CD4-positive, alpha-beta memory T cell (primary cell): ENCODE measurements at regions not wholly inside any gene's neighbourhood (a gene's known extent, or its start where the extent isn't known, plus 50 kb on each side); places are given as distances from the start of the nearest gene placed in this dataset.
"Not testable (repeated sequence)": the region's sequence is repeated elsewhere in the genome, so short reads cannot be mapped to it uniquely, and the experiment has no call there.

Source experiments
- CTCF ChIA-PET: fragments of 350-600 bp; sonication (Branson Sonifier 250); formaldehyde crosslinking; loops from one replicate; lab custom pipeline; 2021; ENCODE audit warnings: inconsistent platforms; ENCODE audit not compliant: partially characterized antibody; lab: Charles Lee
- POLR2A ChIA-PET: fragments of 350-600 bp; sonication (Branson Sonifier 250); formaldehyde crosslinking; loops from one replicate; lab custom pipeline; 2021; ENCODE audit not compliant: partially characterized antibody; lab: Charles Lee
- DNase-seq, 5 donors: peaks; one replicate each; pipeline versions ENCODE4 v3.0.0 to v3.0.0-alpha.2; 2020 to 2022; ENCODE audit warnings: mixed read lengths in 1 of 5
- H3K27ac ChIP-seq: one replicate; pipeline ENCODE4 v1.7.0; 2013; ENCODE audit warnings: low read depth, low read length
- H3K27me3 ChIP-seq: 2 replicates; pipeline ENCODE4 v1.7.0; 2013; ENCODE audit warnings: mild to moderate bottlenecking, low read length, moderate library complexity; ENCODE audit not compliant: insufficient read depth
- H3K36me3 ChIP-seq: 2 replicates; pipeline ENCODE4 v1.7.0; 2013; ENCODE audit warnings: mild to moderate bottlenecking, low read length, moderate library complexity; ENCODE audit not compliant: insufficient read depth
- H3K4me1 ChIP-seq: 2 replicates; pipeline ENCODE4 v1.7.0; 2013; ENCODE audit warnings: mild to moderate bottlenecking, low read length, moderate library complexity; ENCODE audit not compliant: insufficient read depth
- H3K4me3 ChIP-seq, 2 donors: one replicate each; pipeline ENCODE4 v1.7.0; 2013; ENCODE audit warnings: low read length in 2 of 2, mild to moderate bottlenecking in 1 of 2
- H3K9me3 ChIP-seq, 2 donors: one replicate each; pipeline ENCODE4 v1.7.0; 2013; ENCODE audit warnings: low read length in 2 of 2, control low read depth in 1 of 2; ENCODE audit not compliant: control insufficient read depth in 1 of 2
- H3K27ac Mint-ChIP-seq, 7 donors: one replicate each; pipeline ENCODE4 v1.8.0; 2020 to 2021; ENCODE audit warnings: mixed read lengths in 7 of 7, mild to moderate bottlenecking in 6 of 7, inconsistent platforms in 3 of 7, moderate library complexity in 3 of 7
- H3K27me3 Mint-ChIP-seq, 2 donors: one replicate each; pipeline ENCODE4 v1.8.0; 2020 to 2021; ENCODE audit warnings: mixed read lengths in 2 of 2
- H3K36me3 Mint-ChIP-seq, 2 donors: one replicate each; pipeline ENCODE4 v1.8.0; 2020 to 2021; ENCODE audit warnings: mixed read lengths in 2 of 2, inconsistent platforms in 1 of 2, mild to moderate bottlenecking in 1 of 2
- H3K4me1 Mint-ChIP-seq, 4 donors: one replicate each; pipeline ENCODE4 v1.8.0; 2020 to 2021; ENCODE audit warnings: mixed read lengths in 4 of 4, mild to moderate bottlenecking in 1 of 4
- H3K4me3 Mint-ChIP-seq, 8 donors: one replicate each; pipeline ENCODE4 v1.8.0; 2020 to 2021; ENCODE audit warnings: mixed read lengths in 8 of 8, mild to moderate bottlenecking in 7 of 8, moderate library complexity in 6 of 8, inconsistent platforms in 3 of 8
- H3K9me3 Mint-ChIP-seq, 8 donors: one replicate each; pipeline ENCODE4 v1.8.0; 2020 to 2021; ENCODE audit warnings: mixed read lengths in 8 of 8, mild to moderate bottlenecking in 5 of 8, inconsistent platforms in 3 of 8, moderate library complexity in 1 of 8
- intact Hi-C: fragments of 100-400 bp; cut with micrococcal nuclease; formaldehyde crosslinking; loops from one replicate; pipeline ENCODE4 v1.15.1; 2023

DNA sequence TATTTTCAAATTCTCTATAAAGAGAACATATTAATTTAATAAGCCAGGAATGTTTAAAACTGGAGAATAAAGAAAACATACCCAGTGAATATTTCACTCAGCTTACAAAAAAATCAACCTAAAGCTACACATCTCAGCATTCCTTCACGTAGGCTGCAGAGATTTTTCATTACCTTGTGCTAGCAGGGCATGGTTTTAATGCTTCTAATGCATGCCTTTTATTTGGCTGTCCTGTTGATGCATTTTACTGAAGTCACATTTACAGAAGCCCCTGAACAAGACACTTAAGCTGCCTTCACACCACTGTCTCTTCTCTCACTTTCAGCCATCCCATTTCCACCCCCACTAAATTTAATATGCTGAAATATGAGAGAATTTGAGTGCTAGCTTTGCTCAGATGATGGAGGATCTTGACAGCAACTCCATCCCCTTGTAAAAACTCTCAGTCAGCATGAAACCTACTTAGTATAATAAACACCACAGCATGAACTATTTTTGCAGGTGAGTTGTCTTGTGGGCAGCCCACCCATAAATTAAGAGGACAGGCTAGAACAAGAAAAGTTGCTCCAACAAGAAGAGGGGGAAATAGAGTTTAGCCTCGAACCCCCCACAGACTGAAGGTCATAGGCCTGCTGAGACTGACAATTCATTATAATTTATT lies 159.4 kb downstream of the SIM1 start:
- ChIA-PET POLR2A (no interaction called here), CTCF (no interaction called here)
- H3K4me1 ChIP-seq = no peaks in the 10 kb centered on the region

DNA sequence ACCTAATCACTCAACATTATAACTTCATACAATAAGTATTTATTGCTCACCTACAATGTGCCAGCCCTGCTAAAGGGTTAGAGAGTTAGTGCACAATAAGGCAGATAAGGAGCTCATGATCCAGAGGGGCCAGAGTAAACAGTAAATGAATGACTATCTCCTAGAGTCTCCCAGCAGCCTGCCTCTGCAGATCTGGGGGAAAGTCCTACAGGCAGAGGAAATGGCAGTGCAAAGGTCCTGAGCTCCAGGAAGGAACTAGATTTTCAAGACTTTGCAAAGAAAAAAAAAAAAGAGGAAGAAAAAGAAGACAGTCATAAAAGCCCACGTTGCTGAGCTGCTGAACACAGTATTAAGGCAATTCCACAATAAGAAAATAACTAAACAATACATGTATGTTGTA lies 160.1 kb downstream of the SIM1 start:
- CTCF ChIA-PET = no interaction called here
- Mint-ChIP-seq H3K4me3 (no peak overlapping the region), H3K4me1 (no peaks in the 10 kb centered on the region), H3K36me3 (no peaks in the 10 kb centered on the region), H3K9me3 (peaks cover 0 to 2% (median 0%) of the 10 kb centered on the region in 8 donors), H3K27me3 (peaks cover 0 to 3% of the 10 kb centered on the region in 2 donors), H3K27ac (no peak overlapping the region)
- intact Hi-C loops = no loop called here
- POLR2A ChIA-PET = no interaction called here
- Histone ChIP-seq H3K9me3 (no peaks in the 10 kb centered on the region), H3K4me3 (no peak overlapping the region), H3K27me3 (no peaks in the 10 kb centered on the region), H3K4me1 (no peaks in the 10 kb centered on the region), H3K27ac (no peak overlapping the region), H3K36me3 (no peaks in the 10 kb centered on the region)
- DNase-seq = no peak

More for the DNA sequence above, 159.4 kb downstream of the SIM1 start:
- H3K27ac ChIP-seq = no peak overlapping the region
- intact Hi-C loops = no loop called here
- H3K36me3 ChIP-seq = no peaks in the 10 kb centered on the region
- Mint-ChIP-seq H3K27ac (no peak overlapping the region), H3K27me3 (peaks cover 0 to 3% of the 10 kb centered on the region in 2 donors), H3K4me3 (no peak overlapping the region), H3K36me3 (no peaks in the 10 kb centered on the region), H3K9me3 (peaks cover 0 to 2% (median 0%) of the 10 kb centered on the region in 8 donors), H3K4me1 (no peaks in the 10 kb centered on the region)
- DNase-seq = no peak
- H3K27me3 ChIP-seq = no peaks in the 10 kb centered on the region
- H3K9me3 ChIP-seq = no peaks in the 10 kb centered on the region
- no peak overlapping the region for H3K4me3 ChIP-seq

- Histone ChIP-seq H3K4me3 (no peak overlapping the region), H3K27ac (no peak overlapping the region), H3K9me3 (no peaks in the 10 kb centered on the region), H3K36me3 (no peaks in the 10 kb centered on the region), H3K4me1 (no peaks in the 10 kb centered on the region), H3K27me3 (no peaks in the 10 kb centered on the region)
- Mint-ChIP-seq H3K36me3 (no peaks in the 10 kb centered on the region), H3K4me1 (no peaks in the 10 kb centered on the region), H3K9me3 (no peaks in the 10 kb centered on the region), H3K27me3 (no peaks in the 10 kb centered on the region), H3K27ac (no peak overlapping the region), H3K4me3 (no peak overlapping the region)
- CTCF ChIA-PET = no interaction called here
- intact Hi-C loops = no loop called here
- DNase-seq = no peak
- POLR2A ChIA-PET = no interaction called here
These were observed 163.0 kb downstream of the SIM1 start for GRCh38 chr6:100301731-100302130.

DNA sequence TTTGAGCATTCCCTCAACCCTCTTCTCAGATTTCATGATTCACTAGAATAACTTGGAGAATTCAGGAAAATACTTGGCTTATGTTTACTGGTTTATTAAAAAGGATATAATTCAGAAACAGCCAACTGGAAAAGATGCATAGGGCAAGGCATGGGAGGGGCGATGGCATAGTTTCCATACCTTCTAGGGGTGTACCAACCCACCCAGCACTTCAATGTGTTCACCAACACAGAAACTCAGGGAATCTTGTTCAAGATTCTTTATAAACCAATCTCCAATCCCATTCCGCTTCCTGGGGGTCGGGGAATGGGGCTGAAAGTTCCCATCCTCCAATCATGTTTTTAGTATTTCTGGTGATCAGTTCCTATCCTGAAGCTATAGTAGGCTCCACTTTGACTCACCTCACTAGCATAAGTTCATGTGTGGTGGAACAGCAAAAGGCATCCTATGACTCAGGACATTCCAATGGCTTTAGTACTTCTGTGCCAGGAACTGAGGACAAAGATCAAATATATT lies 164.4 kb downstream of the SIM1 start:
- H3K27me3 Mint-ChIP-seq = no peaks in the 10 kb centered on the region
- no peak for DNase-seq
- intact Hi-C loops = no loop called here
- Histone ChIP-seq H3K36me3 (no peaks in the 10 kb centered on the region), H3K27ac (no peak overlapping the region), H3K4me3 (no peak overlapping the region), H3K27me3 (no peaks in the 10 kb centered on the region), H3K9me3 (no peaks in the 10 kb centered on the region), H3K4me1 (no peaks in the 10 kb centered on the region)
- no peak overlapping the region for H3K27ac Mint-ChIP-seq
- H3K9me3 Mint-ChIP-seq = no peaks in the 10 kb centered on the region
- ChIA-PET CTCF (no interaction called here), POLR2A (no interaction called here)
- no peak overlapping the region for H3K4me3 Mint-ChIP-seq
- no peaks in the 10 kb centered on the region for H3K4me1 Mint-ChIP-seq
- H3K36me3 Mint-ChIP-seq = no peaks in the 10 kb centered on the region

GRCh38 chr6:100296810-100297544 lies 167.7 kb downstream of the SIM1 start:
- no peak overlapping the region for H3K27ac ChIP-seq
- Mint-ChIP-seq H3K4me3 (no peak overlapping the region), H3K4me1 (no peaks in the 10 kb centered on the region), H3K36me3 (no peaks in the 10 kb centered on the region), H3K27me3 (no peaks in the 10 kb centered on the region), H3K9me3 (no peaks in the 10 kb centered on the region), H3K27ac (no peak overlapping the region)
- no peaks in the 10 kb centered on the region for H3K4me1 ChIP-seq
- POLR2A ChIA-PET = no interaction called here
- DNase-seq = no peak
- no peak overlapping the region for H3K4me3 ChIP-seq
- no peaks in the 10 kb centered on the region for H3K9me3 ChIP-seq
- H3K27me3 ChIP-seq = no peaks in the 10 kb centered on the region
- intact Hi-C loops = no loop called here
- CTCF ChIA-PET = interaction anchor here (0.9 kb wide), 1 partner anchor 14 kb away, joined by 3 read pairs; no protein-coding TSS in a partner anchor
- no peaks in the 10 kb centered on the region for H3K36me3 ChIP-seq

GRCh38 chr6:100295172-100295571 lies 169.5 kb downstream of the SIM1 start:
- H3K4me3 ChIP-seq, H3K27ac Mint-ChIP-seq, H3K27me3 ChIP-seq, POLR2A ChIA-PET, H3K27ac ChIP-seq, H3K4me1 Mint-ChIP-seq, H3K36me3 Mint-ChIP-seq, H3K4me1 ChIP-seq, H3K9me3 ChIP-seq, CTCF ChIA-PET, H3K27me3 Mint-ChIP-seq, intact Hi-C loops, H3K36me3 ChIP-seq, H3K4me3 Mint-ChIP-seq, DNase-seq, H3K9me3 Mint-ChIP-seq: not testable (repeated sequence)

DNA sequence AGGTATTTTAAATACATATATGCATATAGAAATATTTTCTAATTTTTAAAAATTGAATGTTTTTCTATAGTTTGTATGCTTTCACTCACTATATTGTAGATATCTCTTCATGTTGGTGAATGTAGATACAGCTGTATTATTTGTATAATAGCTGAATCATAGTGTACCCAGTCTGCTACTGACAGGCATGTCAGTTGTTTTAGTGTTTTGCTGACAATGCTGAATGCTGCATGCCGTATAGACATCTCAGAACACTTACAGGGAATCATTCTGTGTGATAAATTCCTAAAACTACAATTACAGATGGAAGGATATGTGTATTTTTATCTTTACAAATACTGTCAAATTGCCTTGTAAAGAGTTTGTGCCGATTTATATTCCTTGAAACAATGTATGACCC lies 175.4 kb downstream of the SIM1 start:
- no peak overlapping the region for H3K4me3 Mint-ChIP-seq
- Histone ChIP-seq H3K27ac (no peak overlapping the region), H3K4me3 (no peak overlapping the region), H3K4me1 (no peaks in the 10 kb centered on the region), H3K27me3 (no peaks in the 10 kb centered on the region), H3K36me3 (no peaks in the 10 kb centered on the region), H3K9me3 (no peaks in the 10 kb centered on the region)
- intact Hi-C loops = no loop called here
- H3K36me3 Mint-ChIP-seq = no peaks in the 10 kb centered on the region
- no peak for DNase-seq
- no peak overlapping the region for H3K27ac Mint-ChIP-seq
- CTCF ChIA-PET = no interaction called here
- no peaks in the 10 kb centered on the region for H3K4me1 Mint-ChIP-seq
- POLR2A ChIA-PET = no interaction called here
- no peaks in the 10 kb centered on the region for H3K9me3 Mint-ChIP-seq
- no peaks in the 10 kb centered on the region for H3K27me3 Mint-ChIP-seq
